Stimulated activated CD4-positive, alpha-beta T cell treated with anti-CD3 and anti-CD28 coated beads, Interleukin-2, amount 100 ng/mL, for 24 hours (primary cell): ENCODE measurements at regions not wholly inside any gene's neighbourhood (a gene's known extent, or its start where the extent isn't known, plus 50 kb on each side); places are given as distances from the start of the nearest gene placed in this dataset.
"Not testable (repeated sequence)": the region's sequence is repeated elsewhere in the genome, so short reads cannot be mapped to it uniquely, and the experiment has no call there.

Experiments
- DNase-seq, 2 donors: peaks; one replicate each; pipeline ENCODE4 v3.0.0-alpha.2; 2020

- not testable (repeated sequence) for DNase-seq
Observed at GRCh38 chr1:113305029-113305428, 85.3 kb upstream of the MAGI3 start.

- DNase-seq, result no peak
Observed at GRCh38 chr1:113307771-113308445, 82.4 kb upstream of the MAGI3 start.

GRCh38 chr1:113312651-113313050 lies 77.7 kb upstream of the MAGI3 start:
- DNase-seq, result not testable (repeated sequence)

- DNase-seq, result no peak
Observed at GRCh38 chr1:113314600-113314999, 75.7 kb upstream of the MAGI3 start.

GRCh38 chr1:113320272-113320671 lies 70.0 kb upstream of the MAGI3 start:
- no peak for DNase-seq

- DNase-seq, result no peak
Observed at GRCh38 chr1:113320972-113321680, 69.2 kb upstream of the MAGI3 start.

GRCh38 chr1:113321771-113322387 lies 68.4 kb upstream of the MAGI3 start:
- DNase-seq, result no peak

- no peak for DNase-seq
Observed at GRCh38 chr1:113322439-113322838, 67.9 kb upstream of the MAGI3 start.

- DNase-seq, result no peak
Observed at GRCh38 chr1:113325022-113325421, 65.3 kb upstream of the MAGI3 start.

- no peak for DNase-seq
Observed at GRCh38 chr1:113326976-113327375, 63.3 kb upstream of the MAGI3 start.

- DNase-seq, result no peak
Observed at GRCh38 chr1:113333056-113333455, 57.3 kb upstream of the MAGI3 start.

- no peak for DNase-seq
Observed at GRCh38 chr1:113340038-113340437, 50.3 kb upstream of the MAGI3 start.
